CD4-positive, alpha-beta T cell treated with Interferon alpha-2 for 1 hour (primary cell): ENCODE measurements at regions not wholly inside any gene's neighbourhood (a gene's known extent, or its start where the extent isn't known, plus 50 kb on each side); places are given as distances from the start of the nearest gene placed in this dataset.
"Not testable (repeated sequence)": the region's sequence is repeated elsewhere in the genome, so short reads cannot be mapped to it uniquely, and the experiment has no call there.

Experiments
- DNase-seq, 2 donors: peaks; one replicate each; pipeline ENCODE4 v3.0.0-alpha.2; 2020 to 2022

DNA sequence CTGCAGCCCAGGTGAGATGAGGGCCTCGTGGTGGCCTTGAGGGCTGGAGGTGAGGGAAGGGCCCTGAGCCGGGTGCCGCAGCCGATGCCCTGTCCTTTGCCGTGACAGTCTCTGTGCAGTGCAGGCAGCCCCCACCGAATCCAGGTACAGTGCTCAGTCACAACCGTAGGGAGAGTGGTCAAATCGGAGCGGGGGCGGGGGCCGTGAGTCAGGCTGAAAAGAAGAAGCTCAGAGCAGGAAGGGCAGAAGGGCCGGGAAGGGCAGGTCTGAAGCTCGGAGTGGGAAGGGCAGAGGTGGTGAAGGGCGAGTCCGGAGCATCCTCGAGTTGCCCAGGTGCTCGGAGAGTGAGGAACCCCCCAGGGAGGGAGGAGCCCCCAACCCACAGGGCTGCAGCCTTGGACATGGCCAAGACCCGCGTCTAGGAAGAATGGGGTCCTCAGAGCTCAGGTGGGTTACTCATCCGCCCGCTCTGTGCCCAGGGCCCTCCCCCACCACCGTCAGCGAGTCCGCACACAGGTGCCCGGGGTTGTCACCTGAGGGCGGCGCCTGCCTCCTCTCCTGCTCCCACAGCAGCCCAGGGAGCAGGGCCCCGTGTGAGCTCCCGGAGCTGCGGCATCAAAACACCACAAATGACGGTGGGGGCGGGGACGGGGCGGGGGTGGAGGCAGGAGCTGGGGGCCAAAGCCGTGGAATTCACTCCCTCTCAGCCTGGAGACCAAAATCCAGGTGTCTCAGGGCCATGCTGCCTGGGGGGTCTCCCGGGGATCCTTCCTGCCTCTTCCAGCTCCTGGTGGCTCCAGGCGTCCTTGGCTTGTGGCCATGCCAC is 179.7 kb upstream of the ZNF469 start:
- DNase-seq, result not testable (repeated sequence)

DNA sequence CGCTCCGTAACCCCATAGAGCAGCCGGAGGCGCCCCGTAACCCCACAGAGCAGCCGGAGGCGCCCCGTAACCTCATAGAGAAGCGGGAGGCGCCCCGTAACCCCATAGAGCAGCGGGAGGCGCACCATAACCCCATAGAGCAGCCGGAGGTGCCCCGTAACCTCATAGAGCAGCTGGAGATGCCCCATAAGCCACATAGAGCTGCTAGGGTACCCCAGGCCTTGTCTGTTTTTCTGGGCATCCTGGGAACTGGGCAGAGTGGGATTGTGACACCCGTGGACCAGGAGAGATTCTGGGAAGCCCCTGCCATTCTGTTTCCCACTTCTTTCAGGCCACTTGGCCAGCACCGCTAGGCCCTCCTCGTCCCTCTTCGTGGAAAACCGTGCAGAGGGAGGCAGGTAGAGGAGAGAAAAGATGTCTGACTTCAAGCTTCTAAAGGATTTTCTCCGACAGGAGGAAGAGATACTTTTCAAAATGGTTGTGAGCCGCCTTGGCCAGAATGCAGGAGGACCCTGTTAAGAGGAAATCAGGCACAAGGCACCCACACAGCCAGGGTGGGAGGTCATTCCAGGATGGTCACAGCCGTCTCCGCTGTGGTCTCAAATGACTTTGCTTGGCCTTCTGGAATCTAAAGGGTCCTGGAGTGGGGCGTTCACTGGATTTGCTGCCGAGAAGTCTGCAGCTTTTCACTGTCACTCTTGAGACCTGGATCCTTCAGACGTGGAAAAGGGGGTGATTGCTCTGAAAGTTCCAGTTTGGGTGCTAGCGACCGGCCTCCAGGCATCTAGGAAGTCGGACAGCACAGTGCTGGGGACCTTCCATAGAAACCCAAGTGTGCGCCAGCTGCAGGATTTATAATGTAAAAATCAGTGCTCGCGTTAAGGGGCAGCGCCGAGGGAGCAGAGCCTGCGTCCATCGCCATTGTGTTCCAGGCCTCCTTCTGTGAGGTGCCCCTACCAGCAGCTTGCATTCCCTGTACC is 178.3 kb upstream of the ZNF469 start:
- DNase-seq, result not testable (repeated sequence)

GRCh38 chr16:88205482-88205881 is 177.3 kb upstream of the ZNF469 start:
- not testable (repeated sequence) for DNase-seq

DNA sequence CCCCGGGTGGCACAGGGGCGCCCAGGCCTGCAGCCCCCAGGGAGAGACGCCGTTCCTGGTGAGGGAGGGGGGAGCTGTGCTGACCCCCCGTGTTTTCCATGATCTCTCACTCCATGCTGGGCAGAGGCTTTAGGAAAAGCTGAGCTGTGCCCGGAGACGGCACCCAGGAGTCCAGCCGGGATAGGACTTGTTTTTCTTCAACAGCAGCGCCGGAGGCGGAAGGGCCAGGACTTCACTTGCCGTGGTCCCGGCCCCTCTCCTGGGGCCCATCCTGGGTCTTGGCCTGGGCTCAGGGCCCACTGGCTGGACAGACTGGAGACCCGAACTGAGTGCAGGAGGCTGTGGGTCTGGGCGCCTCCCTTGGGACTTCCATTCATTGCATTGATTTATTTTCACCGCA is 176.8 kb upstream of the ZNF469 start:
- not testable (repeated sequence) for DNase-seq

GRCh38 chr16:88206516-88206915 is 176.2 kb upstream of the ZNF469 start:
- not testable (repeated sequence) for DNase-seq

- DNase-seq, result no peak
Observed at GRCh38 chr16:88208112-88208511, 174.6 kb upstream of the ZNF469 start.

DNA sequence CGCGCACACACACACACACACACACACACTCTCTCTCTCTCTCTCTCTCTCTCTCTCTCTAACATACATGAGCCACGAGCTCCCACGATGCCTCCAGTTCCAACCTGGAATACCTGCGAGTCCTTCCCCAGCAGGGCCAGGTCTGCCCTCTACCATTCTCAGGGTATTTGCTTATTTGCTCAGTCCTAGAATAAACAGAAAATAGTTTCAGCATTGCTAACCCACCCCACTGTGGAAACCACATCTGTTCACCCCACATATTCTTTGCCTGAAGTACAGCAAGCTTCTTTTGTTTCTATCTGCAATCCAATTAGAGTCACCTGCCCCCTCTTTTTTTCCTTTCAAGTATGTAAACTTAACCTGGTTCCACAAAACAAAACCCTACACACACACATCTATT is 174.0 kb upstream of the ZNF469 start:
- not testable (repeated sequence) for DNase-seq

DNA sequence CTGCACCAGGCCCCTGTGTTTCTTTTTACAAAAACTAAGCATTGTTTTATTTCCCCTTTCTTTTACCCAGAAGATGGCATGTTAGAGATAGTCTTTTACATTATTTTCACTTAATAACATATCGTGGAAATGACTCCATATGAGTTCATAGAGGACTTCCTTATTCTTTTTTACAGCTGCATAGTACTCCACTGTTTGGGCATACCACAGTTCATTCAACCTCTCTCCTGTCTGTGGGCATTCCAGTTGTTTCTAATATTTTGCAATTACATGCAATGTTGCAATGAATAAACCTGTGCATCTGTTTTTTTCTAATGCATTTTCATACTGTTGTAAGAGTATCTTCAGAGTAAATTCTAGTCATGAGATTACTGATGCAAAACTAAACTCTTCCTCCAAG is 173.2 kb upstream of the ZNF469 start:
- not testable (repeated sequence) for DNase-seq

GRCh38 chr16:88213937-88214336 is 168.8 kb upstream of the ZNF469 start:
- DNase-seq, result not testable (repeated sequence)

DNA sequence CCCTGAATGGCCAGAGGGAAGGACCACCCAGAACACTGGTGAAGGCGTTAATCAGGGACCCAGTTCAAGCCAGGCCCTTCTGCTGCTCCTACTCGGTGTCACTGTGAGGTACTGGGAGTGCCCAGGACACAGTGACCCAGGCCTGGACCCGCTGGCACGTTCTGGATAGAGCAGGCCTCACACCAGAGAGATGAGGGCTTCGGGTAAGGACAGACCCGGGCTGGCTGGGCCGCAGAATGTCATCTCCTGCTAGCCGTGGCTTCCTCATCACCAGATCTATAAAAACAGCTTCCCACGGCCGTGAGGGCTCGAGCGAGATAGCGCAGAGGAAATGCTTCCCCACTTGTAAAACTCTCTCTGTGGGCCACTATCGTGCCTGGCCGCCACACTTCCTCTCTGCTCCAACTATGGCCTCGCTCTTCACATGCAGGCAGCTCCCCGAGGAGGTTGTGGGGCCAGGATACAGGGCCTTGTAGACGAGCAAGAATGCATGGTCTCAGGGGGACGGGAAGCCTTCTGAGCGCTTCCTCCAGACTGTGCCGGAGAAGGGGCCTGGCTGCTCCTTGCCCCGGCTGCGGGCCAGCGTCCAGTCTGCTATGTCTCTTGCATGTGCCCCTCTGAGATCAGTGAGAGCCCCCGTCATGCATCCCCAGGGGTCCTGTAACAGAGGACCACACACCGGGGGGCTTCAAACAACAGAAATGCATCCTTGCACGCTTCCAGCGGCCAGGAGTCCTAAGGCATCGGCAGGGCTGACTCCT is 161.6 kb upstream of the ZNF469 start:
- DNase-seq, result not testable (repeated sequence)

GRCh38 chr16:88223696-88224095 is 159.1 kb upstream of the ZNF469 start:
- DNase-seq, result not testable (repeated sequence)

DNA sequence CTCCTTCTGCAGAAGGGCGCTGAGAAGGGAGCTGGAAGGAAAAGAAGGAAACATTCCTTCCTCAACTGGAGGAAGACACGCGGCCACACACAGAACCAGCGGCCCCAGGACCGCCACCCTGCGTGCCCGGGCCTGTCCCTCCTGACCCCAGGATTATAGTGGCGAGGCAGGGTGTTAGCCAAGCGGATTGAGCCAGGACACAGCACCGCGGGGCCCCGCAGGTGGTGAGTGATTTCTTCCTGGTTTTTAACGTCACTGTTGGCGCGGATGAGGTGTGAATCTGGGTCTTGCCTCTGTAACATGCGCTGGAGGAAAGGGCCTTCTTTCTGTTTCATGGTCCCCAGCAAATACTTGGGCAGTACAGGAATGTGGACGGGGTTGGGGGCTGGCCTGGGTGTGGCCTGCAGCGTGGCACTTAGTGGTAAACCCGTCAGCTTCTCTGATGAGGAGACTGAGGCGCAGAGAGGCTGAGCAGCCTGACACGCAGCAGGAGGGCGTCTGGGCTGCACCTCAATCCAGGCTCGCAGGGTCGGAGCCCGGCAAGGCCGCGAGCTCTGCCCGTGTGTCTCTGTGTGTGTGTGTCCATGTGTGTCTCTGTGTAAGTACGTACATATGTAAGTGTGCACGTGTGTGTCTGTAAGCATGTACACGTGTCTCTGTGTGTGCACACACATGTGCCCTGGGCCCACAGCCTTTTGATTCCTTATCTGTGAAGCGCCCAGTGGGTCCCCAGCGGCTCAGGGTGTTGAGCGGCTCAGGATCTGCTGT is 158.4 kb upstream of the ZNF469 start:
- DNase-seq, result not testable (repeated sequence)

- DNase-seq, result not testable (repeated sequence)
Observed at GRCh38 chr16:88225640-88226230, 157.0 kb upstream of the ZNF469 start.

DNA sequence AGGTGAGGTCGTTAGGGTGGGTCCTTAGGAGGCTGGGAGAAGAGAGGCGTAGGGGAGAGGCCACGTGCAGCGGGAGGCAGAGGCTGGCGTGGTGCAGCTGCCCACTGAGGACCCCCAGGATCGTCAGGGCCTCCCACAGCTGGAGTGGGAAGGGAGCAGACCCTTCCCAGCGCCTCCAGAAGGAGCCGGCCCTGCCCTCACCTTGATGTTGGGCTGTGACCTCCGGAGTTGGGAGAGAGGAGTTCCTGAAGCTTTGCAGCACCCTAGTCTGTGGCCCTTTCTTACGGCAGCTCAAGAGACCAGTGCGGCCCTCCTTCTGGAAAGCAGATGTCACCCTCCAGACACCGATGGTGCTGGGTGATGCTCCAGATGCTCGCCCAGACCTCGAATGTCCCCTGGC is 156.5 kb upstream of the ZNF469 start:
- DNase-seq, result not testable (repeated sequence)

DNA sequence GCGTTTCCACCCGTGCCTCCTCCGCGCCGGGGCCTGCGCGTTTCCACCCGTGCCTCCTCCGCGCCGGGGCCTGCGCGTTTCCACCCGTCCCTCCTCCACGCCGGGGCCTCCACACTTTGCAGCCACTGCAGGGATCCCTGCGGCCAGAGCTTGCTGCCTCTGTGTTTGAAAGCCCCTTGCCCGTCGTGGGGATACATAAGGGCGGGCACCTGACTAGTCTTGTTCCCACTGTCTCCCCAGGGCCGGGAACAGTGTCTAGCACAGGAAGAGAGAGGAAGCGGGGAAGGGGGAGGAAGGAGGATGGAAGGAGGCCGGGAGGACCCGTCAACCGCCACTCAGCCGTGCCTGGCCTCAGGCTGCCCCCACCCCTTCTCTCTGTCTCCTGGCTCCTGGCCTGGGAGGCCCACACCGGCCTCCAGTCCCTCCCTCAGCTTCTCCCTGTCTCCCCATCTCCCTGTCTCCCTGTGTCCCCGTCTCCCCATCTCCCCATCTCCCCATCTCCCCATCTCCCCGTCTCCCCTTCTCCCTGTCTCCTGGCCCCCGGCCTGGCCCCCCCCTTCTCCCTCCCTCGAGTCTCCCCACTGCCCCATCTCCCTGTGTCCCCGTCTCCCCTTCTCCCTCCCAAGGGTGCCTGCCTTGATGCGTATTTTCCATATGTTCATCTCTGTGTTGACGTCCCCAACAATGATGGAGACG is 155.6 kb upstream of the ZNF469 start:
- DNase-seq, result not testable (repeated sequence)

GRCh38 chr16:88227722-88228482 is 154.9 kb upstream of the ZNF469 start:
- DNase-seq, result not testable (repeated sequence)

DNA sequence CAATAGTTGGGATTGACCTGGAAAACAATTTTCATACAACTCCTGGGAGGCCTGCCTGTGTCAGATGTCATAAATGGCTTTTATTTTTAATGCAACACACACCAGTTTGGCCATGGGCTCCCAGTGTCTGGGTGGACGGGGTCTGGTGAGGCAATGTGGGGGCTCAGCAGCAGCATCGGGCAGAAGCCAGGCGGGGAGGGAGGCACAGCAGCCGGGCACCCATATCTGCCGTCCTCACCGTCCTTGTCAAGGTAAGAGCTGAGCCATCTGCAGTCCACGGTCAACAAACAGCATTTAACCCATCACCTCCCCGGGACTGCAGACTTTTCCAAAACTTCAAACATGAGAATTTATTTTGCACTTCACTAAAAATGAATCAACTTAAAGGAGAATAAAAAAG is 154.0 kb upstream of the ZNF469 start:
- not testable (repeated sequence) for DNase-seq

DNA sequence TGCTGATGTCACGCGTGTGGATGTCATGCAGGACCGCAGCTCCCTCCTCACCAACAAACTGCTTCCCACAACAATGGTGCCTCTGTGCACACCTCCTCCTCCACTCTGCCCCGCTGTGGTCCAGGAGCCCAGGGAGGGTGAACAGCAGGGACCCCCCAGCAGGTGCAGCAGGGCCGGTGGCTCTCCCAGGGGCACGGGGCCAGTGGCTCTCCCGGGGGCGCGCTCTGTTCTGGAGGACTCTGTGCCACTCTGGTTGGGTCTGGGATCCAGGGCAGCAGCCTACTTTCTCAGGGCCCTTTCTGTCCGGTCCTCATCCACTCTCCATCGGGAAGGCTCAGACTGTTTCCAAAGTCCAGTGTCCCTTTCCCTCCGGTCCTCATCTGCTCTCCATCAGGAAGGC is 153.0 kb upstream of the ZNF469 start:
- DNase-seq, result not testable (repeated sequence)

GRCh38 chr16:88230276-88230966 is 152.3 kb upstream of the ZNF469 start:
- DNase-seq, result not testable (repeated sequence)
